DMS53 treated with DMSO at 0.1 percent for 48 hours (cell line): ENCODE measurements at regions not wholly inside any gene's neighbourhood (a gene's known extent, or its start where the extent isn't known, plus 50 kb on each side); places are given as distances from the start of the nearest gene placed in this dataset.

Source experiments
- DNase-seq: peaks from one replicate; lab custom pipeline; 2025; ENCODE audit not compliant: unreplicated experiment; lab: John Stamatoyannopoulos, UW

DNA sequence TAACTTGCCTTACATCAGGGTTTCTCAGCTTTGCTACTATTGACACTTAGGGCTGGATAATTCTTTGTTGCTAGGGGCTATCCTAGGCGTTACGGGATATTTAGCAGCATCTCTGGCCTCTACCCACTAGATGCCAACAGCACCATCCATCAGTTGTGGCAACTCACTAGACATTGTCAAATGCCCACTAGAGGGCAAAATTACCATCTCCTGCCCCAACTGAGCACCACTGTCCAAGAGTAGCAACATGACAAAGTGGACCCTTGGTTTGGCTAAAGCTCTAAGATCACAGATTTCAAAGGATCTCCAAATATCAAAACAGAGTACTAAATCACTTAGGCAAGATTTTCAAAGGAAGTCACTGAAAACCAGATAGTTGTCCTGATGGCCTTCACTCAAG lies 251.7 kb upstream of the TBX3 start:
- DNase-seq: no peak

- DNase-seq: no peak
Measured at GRCh38 chr12:114933428-114934160, 249.6 kb upstream of the TBX3 start.

DNA sequence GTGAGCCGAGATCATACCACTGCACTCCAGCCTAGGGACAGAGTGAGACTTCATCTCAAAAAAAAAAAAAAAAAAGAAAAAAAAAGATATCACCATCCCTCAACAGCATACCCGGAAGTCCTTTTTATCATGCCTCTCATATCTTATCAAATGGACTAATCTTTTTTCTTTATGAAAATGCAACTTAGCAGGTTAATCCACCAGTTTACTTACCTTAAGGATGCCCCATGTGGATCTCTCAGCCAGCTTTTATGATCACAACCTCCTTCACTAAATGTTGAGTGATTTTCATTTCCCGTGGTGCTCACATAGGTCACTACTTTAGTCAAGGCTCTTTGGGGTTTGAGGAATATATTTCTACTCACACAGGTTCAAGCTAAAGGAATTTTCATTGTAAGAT lies 248.8 kb upstream of the TBX3 start:
- DNase-seq: no peak

DNA sequence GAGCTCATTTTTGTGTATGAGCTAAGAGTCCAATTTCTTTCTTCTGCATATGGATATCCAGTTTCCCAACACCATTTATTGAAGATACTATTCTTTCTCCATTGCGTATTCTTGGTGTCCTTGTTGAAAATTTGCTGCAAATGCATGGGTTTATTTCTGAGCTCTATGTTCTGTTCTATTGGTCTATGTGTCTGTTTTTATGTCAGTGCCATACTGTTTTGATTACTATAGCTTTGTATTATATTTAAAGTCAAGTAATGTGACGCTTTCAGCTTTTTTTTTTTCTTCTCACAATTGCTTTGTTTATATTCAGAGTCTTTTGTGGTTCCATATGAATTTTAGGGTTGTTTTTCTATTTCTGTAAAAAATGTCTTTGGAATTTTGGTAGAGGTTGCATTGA lies 247.1 kb upstream of the TBX3 start:
- no peak for DNase-seq

- DNase-seq: no peak
Measured at GRCh38 chr12:114926341-114926740, 242.4 kb upstream of the TBX3 start.

DNA sequence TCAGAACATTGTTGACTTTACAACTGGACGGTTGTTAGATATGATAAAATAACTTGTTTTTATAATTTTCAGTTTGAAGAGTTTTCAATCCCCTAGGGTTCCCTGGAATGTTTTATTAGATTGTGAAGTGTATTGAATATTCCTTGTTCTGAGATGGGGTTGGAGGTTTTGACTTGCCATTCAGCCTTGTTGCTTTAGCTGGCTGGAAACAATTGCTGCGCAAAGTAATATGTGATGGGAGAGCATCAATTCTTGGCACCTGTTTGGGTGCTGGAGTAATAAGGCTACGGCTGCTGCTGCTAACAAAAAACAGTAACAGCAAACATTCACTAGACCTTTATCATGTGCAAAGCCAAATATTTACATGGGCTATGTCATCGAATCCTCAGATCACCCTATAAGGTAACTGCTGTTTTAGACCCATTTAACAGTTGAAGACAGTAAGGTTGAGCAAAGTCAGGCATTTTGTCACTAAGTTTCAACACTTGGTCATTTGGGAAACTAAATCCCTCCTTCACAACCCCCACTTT lies 241.0 kb upstream of the TBX3 start:
- DNase-seq: no peak

- DNase-seq: no peak
Measured at GRCh38 chr12:114921781-114922180, 237.8 kb upstream of the TBX3 start.

DNA sequence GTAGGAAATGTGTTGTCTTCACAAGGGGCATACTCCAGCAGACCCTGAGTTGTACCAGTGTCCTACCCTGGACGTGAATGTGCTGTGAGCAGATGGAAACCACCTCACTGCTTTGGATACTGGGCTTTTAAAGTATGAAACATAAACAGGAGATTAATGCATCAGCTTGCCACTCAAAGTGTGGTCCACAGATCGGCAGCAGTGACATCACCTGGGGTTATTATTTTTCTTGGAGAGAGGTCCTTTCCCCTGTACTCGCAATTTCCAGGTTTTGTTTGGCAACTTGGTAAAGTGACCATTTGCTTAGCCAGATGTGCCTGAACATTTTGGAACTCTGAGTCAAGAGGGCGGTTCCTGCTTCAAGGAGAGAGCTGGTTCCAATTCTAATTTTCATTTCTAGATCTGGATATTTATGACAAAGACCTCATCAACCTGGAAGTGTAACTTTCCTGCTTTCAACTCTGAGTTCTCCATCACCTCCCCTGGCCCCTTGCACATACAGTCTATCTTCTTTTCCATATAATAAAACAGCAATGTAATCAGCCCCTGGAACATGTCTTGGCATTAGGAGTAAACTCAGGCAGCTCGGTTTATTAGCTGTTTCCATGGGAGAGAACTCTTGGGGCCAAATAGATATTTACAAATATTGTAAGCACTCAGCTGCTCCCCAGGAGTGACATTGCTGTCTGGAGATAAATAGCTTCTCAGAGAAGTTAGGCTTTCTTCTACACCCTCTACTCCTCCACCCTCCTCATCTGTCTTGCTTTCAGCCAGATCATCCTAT lies 237.0 kb upstream of the TBX3 start:
- no peak for DNase-seq

GRCh38 chr12:114919479-114919878 lies 235.5 kb upstream of the TBX3 start:
- DNase-seq: no peak

DNA sequence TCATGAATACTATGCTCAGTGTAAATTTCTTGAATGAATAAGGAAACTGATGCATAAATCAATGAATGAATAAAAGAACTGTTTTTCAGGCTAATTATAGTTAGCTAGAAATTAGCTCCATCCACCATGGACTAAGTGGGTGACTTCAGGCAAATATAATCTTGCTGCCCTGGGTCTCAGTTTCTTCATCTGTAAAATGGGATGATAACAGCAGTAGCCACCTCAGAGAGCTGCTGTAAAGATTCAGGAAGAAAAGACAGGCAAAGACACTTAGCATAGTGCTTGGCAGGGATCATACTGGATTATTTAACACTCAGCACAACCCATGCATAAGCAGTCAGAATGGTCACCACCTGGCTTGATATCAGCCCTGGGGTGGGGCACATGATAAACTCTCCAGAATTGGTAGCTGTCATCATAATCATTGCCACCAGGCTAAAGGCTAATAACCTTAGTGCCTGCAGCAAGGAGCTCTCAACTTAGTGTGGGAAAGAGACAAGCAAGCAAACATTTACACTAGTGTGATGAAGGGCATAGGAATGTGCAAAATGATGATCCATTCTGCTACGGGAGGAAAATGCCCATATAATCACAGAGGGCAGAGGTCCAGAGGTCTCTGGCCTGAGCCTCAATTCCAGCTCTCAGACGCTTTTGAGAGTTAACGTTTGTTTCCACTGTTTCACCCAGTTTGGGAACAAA lies 234.7 kb upstream of the TBX3 start:
- DNase-seq: no peak

- no peak for DNase-seq
Measured at GRCh38 chr12:114917953-114918352, 234.0 kb upstream of the TBX3 start.

- DNase-seq: no peak
Measured at GRCh38 chr12:114917307-114917706, 233.3 kb upstream of the TBX3 start.

DNA sequence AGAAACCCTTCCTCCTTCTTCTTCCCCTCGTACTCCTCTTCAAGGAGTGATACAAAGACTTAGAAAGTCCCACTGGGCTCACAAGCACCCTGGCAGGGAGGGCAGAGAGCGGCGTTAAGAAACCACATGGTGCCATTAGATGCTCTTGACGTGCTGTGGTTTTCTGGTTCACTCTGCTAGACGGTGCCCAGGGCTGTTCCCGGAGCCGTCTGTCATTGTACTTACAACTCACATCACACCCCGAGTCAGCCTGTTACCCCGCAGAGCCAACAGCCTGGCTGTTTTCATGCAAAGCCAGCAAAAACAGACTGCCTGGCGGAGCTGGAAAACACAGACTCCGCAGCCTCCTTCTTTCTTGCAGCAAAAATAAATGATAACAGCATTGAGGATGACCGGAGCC lies 232.6 kb upstream of the TBX3 start:
- no peak for DNase-seq

GRCh38 chr12:114916124-114916523 lies 232.1 kb upstream of the TBX3 start:
- DNase-seq: no peak

- no peak for DNase-seq
Measured at GRCh38 chr12:114913871-114914801, 230.2 kb upstream of the TBX3 start.

DNA sequence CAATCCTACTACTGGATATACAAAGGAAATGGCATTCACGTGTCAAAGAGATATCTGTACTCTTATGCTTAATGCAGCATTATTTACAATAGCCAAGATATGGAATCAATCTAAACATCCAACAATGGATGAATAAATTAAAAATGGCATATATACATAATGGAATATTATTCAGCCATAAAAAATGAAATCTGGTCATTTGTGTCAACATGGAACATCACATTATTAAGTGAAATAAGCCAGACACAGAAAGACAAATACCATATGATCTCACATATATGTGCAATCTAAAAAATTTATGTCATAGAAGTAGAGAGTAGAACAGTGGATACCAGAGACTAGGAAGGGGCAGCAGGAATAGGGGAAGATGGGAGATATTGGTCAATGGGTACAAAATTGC lies 228.8 kb upstream of the TBX3 start:
- DNase-seq: no peak

DNA sequence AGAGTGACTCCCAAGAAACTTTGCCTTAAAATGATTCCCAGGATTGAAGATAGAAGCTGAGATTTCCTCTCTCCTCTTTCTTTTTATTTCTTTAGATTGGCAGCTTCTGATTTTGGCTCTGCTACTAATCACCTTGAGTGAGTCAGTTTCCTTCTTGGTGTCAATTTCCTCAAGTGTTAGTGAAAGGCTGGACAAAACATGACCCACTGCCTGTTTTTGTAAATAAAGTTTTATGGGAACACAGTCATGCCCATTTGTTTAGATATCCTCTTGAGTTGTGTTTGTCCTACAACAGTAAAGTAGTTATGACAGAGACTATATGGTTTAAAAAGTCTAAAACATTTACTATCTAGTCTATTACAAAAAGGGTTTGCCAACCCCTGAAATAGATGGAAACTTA lies 227.2 kb upstream of the TBX3 start:
- no peak for DNase-seq

- no peak for DNase-seq
Measured at GRCh38 chr12:114904254-114905003, 220.5 kb upstream of the TBX3 start.

DNA sequence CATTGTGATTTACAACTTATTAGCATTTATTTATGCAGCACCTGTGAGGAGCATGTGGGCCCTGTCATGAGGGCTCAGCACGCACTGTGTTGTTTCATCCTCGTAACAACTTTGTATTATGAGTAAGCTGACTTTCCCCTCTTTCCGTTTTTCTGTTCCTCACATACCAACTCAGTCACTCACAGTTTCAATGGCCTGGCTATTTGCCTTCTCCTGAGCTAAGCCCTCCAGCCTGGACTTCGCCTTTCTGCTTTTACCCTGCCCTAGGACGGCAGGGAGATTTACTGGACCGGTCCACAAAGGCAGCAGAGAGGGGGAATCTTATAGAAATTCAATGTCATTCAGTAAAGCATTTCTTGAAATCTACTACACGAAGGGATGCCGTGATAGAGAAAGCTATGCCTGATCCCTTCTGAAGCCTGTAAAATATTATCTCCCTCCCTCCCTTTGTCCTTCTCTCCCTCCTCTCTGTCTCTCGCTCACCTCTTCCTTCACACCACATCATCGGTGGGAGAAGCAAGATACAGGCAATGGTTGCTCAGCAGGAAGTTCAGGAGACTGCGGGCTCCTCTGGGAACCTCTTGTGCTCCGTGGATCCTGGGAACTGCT lies 219.2 kb upstream of the TBX3 start:
- DNase-seq: no peak

DNA sequence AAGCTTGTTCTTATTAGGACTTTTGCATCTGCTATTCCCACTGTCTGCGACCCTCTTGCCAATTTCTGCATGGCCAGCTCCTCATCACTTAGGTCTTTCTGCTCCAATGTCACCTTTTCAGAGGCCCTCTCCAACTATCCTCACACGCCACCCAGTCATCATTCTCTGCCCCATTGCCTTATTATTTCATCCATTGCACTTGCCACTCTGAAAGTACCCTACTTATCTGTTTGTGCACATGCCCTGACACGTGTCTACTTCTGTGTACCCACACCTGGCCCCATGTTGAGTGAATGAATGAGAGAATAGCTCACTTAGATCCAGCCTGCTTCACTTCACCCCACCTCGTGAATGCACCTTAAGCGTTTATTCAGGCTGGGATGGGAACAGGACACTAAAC lies 218.7 kb upstream of the TBX3 start:
- DNase-seq: no peak
